Erythroblast (primary cell): ENCODE measurements at regions not wholly inside any gene's neighbourhood (a gene's known extent, or its start where the extent isn't known, plus 50 kb on each side); places are given as distances from the start of the nearest gene placed in this dataset.

Source experiments
- GATA1 ChIP-seq: IDR thresholded peaks from 2 replicates; pipeline ENCODE4 v1.6.1; 2011; ENCODE audit warnings: low read depth, mild to moderate bottlenecking, control low read depth, low read length, moderate library complexity
- POLR2A ChIP-seq: IDR thresholded peaks from 2 replicates; pipeline ENCODE4 v1.6.1; 2011; ENCODE audit warnings: mild to moderate bottlenecking, low read length

DNA sequence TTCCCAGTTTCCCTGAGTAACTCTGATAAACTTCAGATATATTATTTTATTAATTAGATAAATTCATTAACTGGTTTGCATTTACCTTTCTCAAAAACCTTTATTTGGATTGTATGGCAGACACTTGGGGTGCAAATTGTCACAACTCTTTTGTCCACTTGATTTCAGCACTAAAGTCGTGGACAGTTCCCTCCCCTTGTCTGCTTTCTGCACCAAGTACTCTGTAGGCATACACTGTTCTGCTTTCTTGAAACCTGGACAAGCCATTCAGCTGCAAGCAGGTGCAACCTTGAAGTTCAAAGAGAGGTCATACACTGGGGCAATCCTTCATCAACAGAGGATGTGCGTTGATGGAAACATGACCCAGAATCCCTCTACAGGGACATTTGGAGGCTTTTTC is 162.9 kb downstream of the ARL5B start:
- TF ChIP-seq POLR2A = no peak
- TF ChIP-seq GATA1 = no peak
